Stimulated activated naive B cell treated with anti-CD40 and anti-IgM and Interleukin-4, amounts not matched to agents 10 μg/mL and 1 μg/mL and 100 μg/mL, for 72 hours (primary cell): ENCODE measurements at regions not wholly inside any gene's neighbourhood (a gene's known extent, or its start where the extent isn't known, plus 50 kb on each side); places are given as distances from the start of the nearest gene placed in this dataset.

Experiments used
- ATAC-seq, 2 donors: fragments of 150-1000 bp; cut with Tn5 transposase; replicated peaks; 2 replicates each; pipeline ENCODE4 v1.10.0; 2021; ENCODE audit warnings: moderate library complexity in 1 of 2
- DNase-seq: peaks from one replicate; pipeline ENCODE4 v3.0.0; 2021
- H3K27ac Mint-ChIP-seq: one replicate; pipeline ENCODE4 v1.8.0; 2022; ENCODE audit warnings: mild to moderate bottlenecking, mixed read lengths
- H3K27me3 Mint-ChIP-seq, 2 donors: one replicate each; pipeline ENCODE4 v1.8.0; 2022; ENCODE audit warnings: mixed read lengths in 2 of 2
- H3K36me3 Mint-ChIP-seq, 2 donors: one replicate each; pipeline ENCODE4 v1.8.0; 2022; ENCODE audit warnings: mixed read lengths in 2 of 2, mild to moderate bottlenecking in 1 of 2
- H3K4me1 Mint-ChIP-seq, 2 donors: one replicate each; pipeline ENCODE4 v1.8.0; 2022; ENCODE audit warnings: mixed read lengths in 2 of 2, mild to moderate bottlenecking in 1 of 2
- H3K4me3 Mint-ChIP-seq, 2 donors: one replicate each; pipeline ENCODE4 v1.8.0; 2022; ENCODE audit warnings: mild to moderate bottlenecking in 2 of 2, mixed read lengths in 2 of 2, moderate library complexity in 1 of 2
- H3K9me3 Mint-ChIP-seq, 2 donors: one replicate each; pipeline ENCODE4 v1.8.0; 2022; ENCODE audit warnings: mixed read lengths in 2 of 2, mild to moderate bottlenecking in 1 of 2

DNA sequence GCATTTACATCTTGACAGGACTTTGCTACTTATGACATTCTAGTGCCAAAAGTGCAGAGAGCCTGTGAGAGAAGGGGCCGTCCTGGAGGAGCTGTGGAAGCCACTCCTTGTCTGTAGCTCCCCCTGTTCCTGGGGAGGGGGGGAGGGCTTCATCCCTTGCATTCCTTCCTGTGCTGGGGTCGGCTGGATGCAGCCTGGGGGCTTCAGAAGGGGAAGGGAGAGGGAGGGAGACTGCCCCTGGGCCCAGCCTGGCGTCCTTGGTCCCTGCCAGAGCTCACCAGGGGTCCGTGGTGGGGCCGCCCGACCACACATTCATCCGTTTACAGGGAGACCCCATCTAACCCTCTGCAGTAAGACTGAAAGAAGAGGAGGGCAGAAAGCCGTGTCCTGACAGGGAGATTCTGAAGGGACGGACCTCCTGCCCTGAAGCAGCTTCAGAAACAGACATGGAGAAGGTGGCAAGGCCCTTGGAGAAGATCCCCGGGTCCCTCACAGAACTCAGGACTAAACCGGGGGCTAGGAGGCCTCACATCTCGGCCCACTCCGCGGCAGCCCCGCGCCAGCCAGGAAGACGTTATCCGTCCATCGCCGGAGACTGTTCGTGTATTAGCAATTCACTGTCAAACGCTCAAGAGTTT is 258.3 kb upstream of the SALL3 start:
- no peak for DNase-seq
- Mint-ChIP-seq H3K36me3 (no peaks in the 10 kb centered on the region), H3K27me3 (peaks cover 20 to 21% of the 10 kb centered on the region in 2 donors), H3K4me3 (no peak overlapping the region), H3K4me1 (no peaks in the 10 kb centered on the region), H3K27ac (no peak overlapping the region), H3K9me3 (peaks cover 0 to 3% of the 10 kb centered on the region in 2 donors)
- no peak for ATAC-seq

GRCh38 chr18:78721981-78722380 is 257.6 kb upstream of the SALL3 start:
- peaks cover 0 to 5% of the 10 kb centered on the region in 2 donors for H3K9me3 Mint-ChIP-seq
- no peak for ATAC-seq
- H3K36me3 Mint-ChIP-seq = no peaks in the 10 kb centered on the region
- H3K27ac Mint-ChIP-seq = no peak overlapping the region
- H3K4me3 Mint-ChIP-seq = no peak overlapping the region
- DNase-seq = no peak
- peaks cover 20 to 21% of the 10 kb centered on the region in 2 donors for H3K27me3 Mint-ChIP-seq
- H3K4me1 Mint-ChIP-seq = no peaks in the 10 kb centered on the region

GRCh38 chr18:78722386-78722785 is 257.2 kb upstream of the SALL3 start:
- ATAC-seq (no peak), DNase-seq (no peak)
- H3K27ac Mint-ChIP-seq = no peak overlapping the region
- H3K9me3 Mint-ChIP-seq = peaks cover 0 to 5% of the 10 kb centered on the region in 2 donors
- no peaks in the 10 kb centered on the region for H3K4me1 Mint-ChIP-seq
- no peaks in the 10 kb centered on the region for H3K36me3 Mint-ChIP-seq
- peaks cover 20 to 21% of the 10 kb centered on the region in 2 donors for H3K27me3 Mint-ChIP-seq
- no peak overlapping the region for H3K4me3 Mint-ChIP-seq

DNA sequence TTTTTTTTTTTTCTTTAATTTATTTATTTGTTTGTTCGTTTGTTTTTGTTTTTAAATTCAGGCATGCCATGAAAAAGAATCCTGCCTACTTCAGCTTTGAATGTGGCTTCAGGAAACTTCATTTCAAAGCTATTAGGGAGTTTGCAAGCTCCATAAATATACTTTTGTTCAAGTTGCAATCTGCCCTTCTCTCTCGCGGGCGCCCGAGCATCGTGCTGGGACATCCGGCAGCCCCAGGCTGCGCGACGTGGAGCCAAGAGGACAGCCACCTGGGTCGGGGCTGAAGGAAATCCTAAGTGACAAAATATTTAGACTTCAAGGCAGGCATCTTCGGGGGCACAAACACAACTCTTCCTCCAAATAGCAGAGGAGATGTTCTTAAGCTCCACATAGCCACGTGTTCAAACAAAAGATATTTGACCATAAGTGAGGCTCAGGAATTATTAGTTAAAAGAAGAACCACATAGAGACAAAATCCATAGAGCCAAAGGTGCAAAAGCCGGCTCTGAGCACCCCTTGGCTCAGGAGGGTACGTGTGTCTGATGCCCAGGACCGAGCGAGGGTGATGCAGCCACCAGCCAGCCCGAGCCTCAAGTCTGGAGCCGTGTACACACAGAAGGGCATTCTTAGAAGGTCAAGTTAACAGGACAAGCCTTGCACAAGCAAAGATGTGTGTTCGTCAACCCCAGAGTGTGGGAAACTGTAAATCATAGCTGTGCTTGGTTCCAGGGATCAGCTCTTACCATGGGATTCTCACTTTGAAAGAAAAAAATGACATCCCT is 256.5 kb upstream of the SALL3 start:
- Mint-ChIP-seq H3K9me3 (peaks cover 0 to 5% of the 10 kb centered on the region in 2 donors), H3K27me3 (peaks cover 20 to 21% of the 10 kb centered on the region in 2 donors), H3K4me1 (no peaks in the 10 kb centered on the region), H3K27ac (no peak overlapping the region), H3K4me3 (no peak overlapping the region), H3K36me3 (no peaks in the 10 kb centered on the region)
- DNase-seq (no peak), ATAC-seq (no peak)

DNA sequence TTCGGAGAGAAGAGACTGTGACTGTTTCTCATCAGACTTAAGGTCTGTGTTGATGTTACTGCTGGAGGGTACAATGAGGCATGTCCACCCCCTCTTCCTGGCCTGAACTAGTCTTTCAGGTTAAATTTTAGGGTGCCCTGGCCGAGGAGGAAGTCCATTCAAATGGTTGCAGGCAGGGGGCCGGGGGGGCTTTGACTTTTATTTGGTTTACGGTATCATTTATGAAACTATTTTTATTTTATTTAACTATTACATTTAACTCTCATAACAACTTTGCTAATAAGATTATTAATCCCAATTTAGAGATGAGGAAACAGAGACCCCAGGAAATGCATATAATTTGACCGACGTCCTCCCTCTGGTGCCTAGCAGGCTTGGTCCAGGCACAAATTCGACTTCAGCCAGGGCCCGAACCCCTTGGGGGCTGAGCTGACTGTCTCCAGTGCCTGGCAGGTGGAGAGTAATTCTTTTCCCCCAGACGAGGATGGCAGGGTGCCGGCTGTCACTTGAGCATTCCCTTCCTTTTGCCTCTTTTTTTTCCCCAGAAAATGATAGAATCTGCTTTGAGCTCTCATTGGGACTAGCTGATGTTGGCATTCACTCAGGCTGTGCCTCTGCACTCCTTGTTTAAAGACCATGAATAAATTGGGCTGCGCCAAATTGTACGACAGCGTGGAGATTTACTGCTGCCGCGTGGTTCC is 255.3 kb upstream of the SALL3 start:
- H3K27me3 Mint-ChIP-seq = peaks cover 20 to 21% of the 10 kb centered on the region in 2 donors
- H3K36me3 Mint-ChIP-seq = no peaks in the 10 kb centered on the region
- no peak overlapping the region for H3K27ac Mint-ChIP-seq
- DNase-seq = no peak
- no peaks in the 10 kb centered on the region for H3K4me1 Mint-ChIP-seq
- ATAC-seq = no peak
- no peak overlapping the region for H3K4me3 Mint-ChIP-seq
- peaks cover 0 to 5% of the 10 kb centered on the region in 2 donors for H3K9me3 Mint-ChIP-seq

GRCh38 chr18:78725426-78725825 is 254.2 kb upstream of the SALL3 start:
- H3K36me3 Mint-ChIP-seq = no peaks in the 10 kb centered on the region
- peaks cover 15 to 18% of the 10 kb centered on the region in 2 donors for H3K27me3 Mint-ChIP-seq
- ATAC-seq (no peak), DNase-seq (no peak)
- H3K4me3 Mint-ChIP-seq = no peak overlapping the region
- no peak overlapping the region for H3K27ac Mint-ChIP-seq
- H3K4me1 Mint-ChIP-seq = peaks cover 0 to under 1% of the 10 kb centered on the region in 2 donors
- peaks cover 2% of the 10 kb centered on the region in 2 donors for H3K9me3 Mint-ChIP-seq

DNA sequence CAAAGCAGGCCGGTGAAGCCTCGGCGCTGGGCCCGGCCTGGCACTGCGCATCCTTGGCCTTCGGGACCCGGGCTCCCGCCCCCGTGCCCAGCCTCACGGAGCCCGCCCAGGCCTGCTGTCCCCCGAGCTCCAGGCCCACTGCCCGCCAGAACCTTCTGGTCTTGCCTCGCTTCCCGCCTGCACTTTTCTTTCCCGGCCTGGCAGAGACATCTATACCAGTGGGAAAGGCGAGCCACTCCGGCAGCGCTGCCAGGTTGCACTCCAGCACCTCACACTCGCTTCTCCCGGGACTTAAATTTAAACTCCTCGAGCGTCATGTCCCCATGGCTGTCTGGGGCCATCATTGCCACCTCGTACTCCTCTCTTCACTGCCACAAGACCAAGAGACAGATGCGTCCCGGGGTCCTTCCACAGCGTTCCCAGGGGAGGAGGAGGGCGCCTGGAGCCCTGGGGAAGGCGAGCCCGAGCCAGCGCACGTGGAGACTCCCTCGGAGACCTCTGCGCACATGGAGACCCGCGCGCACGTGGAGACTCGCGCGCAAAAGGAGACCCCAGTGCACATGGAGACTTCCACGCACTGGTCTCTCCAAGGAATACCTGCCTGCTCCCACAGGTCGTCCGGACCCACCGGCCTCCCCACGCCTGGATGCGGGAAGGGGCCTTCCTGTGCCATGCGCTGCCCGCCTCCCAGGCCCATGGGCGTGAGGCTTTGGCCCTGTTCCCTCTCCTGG is 253.1 kb upstream of the SALL3 start:
- Mint-ChIP-seq H3K9me3 (peaks cover 2% of the 10 kb centered on the region in 2 donors), H3K4me1 (peaks cover 0 to 3% of the 10 kb centered on the region in 2 donors), H3K36me3 (no peaks in the 10 kb centered on the region), H3K27ac (no peak overlapping the region), H3K4me3 (no peak overlapping the region), H3K27me3 (peaks cover 5 to 14% of the 10 kb centered on the region in 2 donors)
- ATAC-seq = no peak
- DNase-seq = no peak

DNA sequence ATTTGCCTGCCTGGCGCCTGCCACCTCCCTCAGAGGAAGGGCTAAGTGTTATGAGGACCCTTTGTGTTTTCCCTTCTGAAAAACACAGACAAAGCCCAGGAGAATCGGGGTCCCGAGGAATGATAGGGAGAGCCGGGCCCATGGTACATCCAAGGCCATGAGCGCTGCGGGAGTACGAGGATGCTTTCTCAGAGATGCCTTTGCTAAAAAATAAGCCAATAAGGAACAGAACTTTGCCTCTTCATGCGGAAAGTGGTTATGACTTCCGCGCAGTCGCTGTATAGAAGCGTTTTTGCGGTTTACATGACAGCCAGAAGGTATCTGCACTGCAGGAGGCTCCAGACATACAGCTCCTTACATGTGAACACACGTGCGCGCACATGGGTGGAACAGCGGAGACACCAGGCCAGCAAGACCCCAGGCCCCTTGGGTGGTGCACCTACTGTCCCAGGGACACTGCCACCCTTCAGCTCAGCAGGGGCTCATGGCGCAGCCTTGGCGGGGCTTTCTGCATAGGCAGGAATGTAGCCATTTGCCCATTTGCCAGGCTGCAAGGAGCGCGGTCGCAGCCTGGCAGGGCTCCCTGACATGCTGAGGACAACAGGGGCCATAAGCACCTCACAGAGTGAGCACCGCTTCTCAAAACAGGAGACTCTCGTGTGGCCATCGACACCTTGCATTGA is 252.4 kb upstream of the SALL3 start:
- no peak overlapping the region for H3K27ac Mint-ChIP-seq
- ATAC-seq = no peak
- DNase-seq = no peak
- peaks cover 0 to 11% of the 10 kb centered on the region in 2 donors for H3K27me3 Mint-ChIP-seq
- no peaks in the 10 kb centered on the region for H3K36me3 Mint-ChIP-seq
- H3K4me3 Mint-ChIP-seq = no peak overlapping the region
- H3K4me1 Mint-ChIP-seq = peaks cover 0 to 3% of the 10 kb centered on the region in 2 donors
- peaks cover 2% of the 10 kb centered on the region in 2 donors for H3K9me3 Mint-ChIP-seq

DNA sequence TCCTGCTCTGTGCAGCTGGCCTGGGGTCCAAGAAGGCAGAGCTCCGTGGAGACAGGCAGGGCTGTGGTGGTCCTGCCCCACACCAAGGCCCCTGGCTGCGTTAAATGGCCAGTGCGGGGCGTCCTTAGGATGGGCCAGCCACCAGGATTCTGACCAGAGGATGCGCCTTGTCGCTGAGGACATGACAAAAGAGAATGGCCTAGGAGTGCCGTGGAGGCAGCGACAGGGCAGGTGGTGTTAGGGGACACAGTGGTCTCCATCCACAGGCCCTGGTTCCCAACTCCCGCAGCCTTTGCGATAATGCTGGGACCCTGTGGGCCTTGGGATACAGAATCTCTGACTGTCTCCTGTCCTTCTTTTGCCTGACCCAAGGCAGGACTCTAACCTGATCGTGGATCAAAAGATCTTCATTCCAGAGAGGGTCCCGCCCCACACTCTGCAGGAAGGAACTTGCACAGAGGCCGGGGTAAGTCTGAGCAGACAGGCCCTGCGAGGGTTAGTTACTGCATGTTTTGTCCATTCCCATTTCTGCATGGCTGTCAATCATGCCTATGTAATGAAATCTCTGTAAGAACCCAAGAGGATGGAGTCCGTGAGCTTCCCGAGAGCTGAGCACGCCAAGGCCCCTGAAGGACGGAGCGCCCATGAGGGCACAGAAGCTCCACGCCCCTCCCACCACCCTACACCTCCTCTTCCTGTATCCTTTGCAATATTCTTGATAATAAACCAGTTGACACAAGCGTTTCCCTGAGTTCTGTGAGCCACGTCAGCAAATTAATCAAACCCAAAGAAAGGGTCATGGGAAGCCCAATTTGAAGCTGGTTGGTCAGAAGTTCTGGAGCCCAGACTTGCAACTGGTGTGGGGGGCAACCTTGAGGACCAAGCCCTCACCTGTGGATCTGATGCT is 251.5 kb upstream of the SALL3 start:
- ATAC-seq = no peak
- H3K27me3 Mint-ChIP-seq = peaks cover 0 to 9% of the 10 kb centered on the region in 2 donors

GRCh38 chr18:78728784-78729467 is 250.7 kb upstream of the SALL3 start:
- Mint-ChIP-seq H3K4me3 (no peak overlapping the region), H3K9me3 (peaks cover 2% of the 10 kb centered on the region in 2 donors), H3K36me3 (no peaks in the 10 kb centered on the region), H3K27me3 (peaks cover 0 to 3% of the 10 kb centered on the region in 2 donors), H3K27ac (no peak overlapping the region), H3K4me1 (peaks cover 0 to 3% of the 10 kb centered on the region in 2 donors)
- DNase-seq (no peak), ATAC-seq (no peak)

More for the DNA sequence above, 251.5 kb upstream of the SALL3 start:
- Mint-ChIP-seq H3K4me1 (peaks cover 0 to 3% of the 10 kb centered on the region in 2 donors), H3K27ac (no peak overlapping the region), H3K4me3 (no peak overlapping the region), H3K36me3 (no peaks in the 10 kb centered on the region), H3K9me3 (peaks cover 2% of the 10 kb centered on the region in 2 donors)
- no peak for DNase-seq

DNA sequence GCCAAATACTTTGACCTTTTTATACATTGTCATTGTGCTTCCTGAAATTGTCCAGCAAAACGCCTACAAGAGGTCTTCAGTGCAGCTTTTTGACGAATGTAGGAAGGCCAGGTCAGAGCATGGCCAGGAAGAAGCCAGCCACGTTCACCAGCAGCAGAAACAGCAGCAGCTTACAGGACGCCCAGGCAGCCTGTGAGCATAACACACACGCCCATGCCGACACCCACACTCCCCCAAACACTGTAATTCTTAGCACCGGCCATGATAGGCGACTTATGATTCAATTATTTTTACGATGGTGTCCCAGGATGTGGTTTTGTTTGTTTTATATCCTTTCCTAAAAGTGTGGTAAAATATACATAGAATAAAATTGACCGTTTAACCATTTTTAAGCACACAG is 249.1 kb upstream of the SALL3 start:
- DNase-seq = no peak
- peaks cover 0 to 3% of the 10 kb centered on the region in 2 donors for H3K4me1 Mint-ChIP-seq
- H3K27me3 Mint-ChIP-seq = no peaks in the 10 kb centered on the region
- no peak for ATAC-seq
- H3K27ac Mint-ChIP-seq = no peak overlapping the region
- no peaks in the 10 kb centered on the region for H3K36me3 Mint-ChIP-seq
- no peak overlapping the region for H3K4me3 Mint-ChIP-seq
- peaks cover 2% of the 10 kb centered on the region in 2 donors for H3K9me3 Mint-ChIP-seq

DNA sequence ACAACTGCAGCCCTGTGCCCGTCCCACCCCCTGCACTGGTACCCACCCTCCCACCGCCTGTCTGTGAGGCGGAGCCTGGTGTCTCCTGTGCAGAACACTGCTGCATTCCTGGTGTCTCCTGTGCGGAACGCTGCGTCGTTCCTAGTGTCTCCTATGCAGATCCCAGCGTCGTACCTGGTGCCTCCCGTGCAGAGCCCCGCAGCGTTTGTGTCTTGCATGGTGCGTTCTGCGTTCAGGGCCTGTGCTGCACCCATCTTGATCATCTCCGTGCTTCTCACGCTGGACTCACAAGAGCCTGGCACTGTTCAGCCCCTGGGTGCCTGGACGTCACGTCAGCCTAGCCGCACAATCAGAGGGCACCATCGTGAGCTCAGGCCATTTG is 248.6 kb upstream of the SALL3 start:
- Mint-ChIP-seq H3K4me1 (peaks cover 0 to 3% of the 10 kb centered on the region in 2 donors), H3K4me3 (no peak overlapping the region), H3K27me3 (no peaks in the 10 kb centered on the region), H3K36me3 (no peaks in the 10 kb centered on the region), H3K9me3 (peaks cover 2% of the 10 kb centered on the region in 2 donors), H3K27ac (no peak overlapping the region)
- ATAC-seq (no peak), DNase-seq (no peak)
